ENCODE measurements at regions not wholly inside any gene's neighbourhood (a gene's known extent, or its start where the extent isn't known, plus 50 kb on each side); places are given as distances from the start of the nearest gene placed in this dataset.

DNA sequence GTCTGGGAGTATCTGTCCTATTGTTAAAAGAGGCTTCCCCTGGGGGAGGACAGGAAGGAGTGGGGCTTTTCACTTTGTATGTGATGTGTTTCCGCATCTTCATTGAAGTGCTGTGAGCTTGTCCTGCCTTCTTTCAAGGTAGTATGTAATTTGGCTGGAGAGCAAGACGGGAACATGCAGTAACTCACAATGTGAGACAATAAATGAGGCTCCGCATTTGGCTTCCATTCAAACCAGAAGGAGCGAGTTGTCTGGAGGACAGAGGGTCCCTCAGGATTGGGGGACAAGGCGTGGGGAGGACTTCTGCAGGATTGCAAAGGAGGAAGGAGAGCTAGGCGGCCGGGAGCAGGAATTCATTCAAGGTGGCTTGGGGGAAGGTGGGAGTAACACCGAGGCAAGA lies 203.5 kb downstream of the RBFOX3 start:
- no peak for TF ChIP-seq ZNF384 (IDR thresholded peaks at IDR 0.05)
- no peak for TF ChIP-seq LEF1 (IDR thresholded peaks at IDR 0.05; ENCODE audit: borderline replicate concordance)
- no peak for TF ChIP-seq TARDBP (IDR thresholded peaks at IDR 0.05)
- TF ChIP-seq ARNT (IDR thresholded peaks at IDR 0.05): no peak
- no peak for TF ChIP-seq NFRKB (IDR thresholded peaks at IDR 0.05)
- no peak for TF ChIP-seq HDGF (IDR thresholded peaks at IDR 0.05; ENCODE audit: borderline replicate concordance)
- no peak for TF ChIP-seq SUZ12 (IDR thresholded peaks at IDR 0.05)
- no peak for TF ChIP-seq FOXA1 (IDR thresholded peaks at IDR 0.05)
- TF ChIP-seq L3MBTL2 (conservative IDR thresholded peaks at IDR 0.05): no peak
- TF ChIP-seq, protein P1, sequence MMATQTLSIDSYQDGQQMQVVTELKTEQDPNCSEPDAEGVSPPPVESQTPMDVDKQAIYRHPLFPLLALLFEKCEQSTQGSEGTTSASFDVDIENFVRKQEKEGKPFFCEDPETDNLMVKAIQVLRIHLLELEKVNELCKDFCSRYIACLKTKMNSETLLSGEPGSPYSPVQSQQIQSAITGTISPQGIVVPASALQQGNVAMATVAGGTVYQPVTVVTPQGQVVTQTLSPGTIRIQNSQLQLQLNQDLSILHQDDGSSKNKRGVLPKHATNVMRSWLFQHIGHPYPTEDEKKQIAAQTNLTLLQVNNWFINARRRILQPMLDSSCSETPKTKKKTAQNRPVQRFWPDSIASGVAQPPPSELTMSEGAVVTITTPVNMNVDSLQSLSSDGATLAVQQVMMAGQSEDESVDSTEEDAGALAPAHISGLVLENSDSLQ (IDR thresholded peaks at IDR 0.05): no peak
- no peak for DNase-seq (ENCODE audit: extremely low spot score)
- ChIA-PET POLR2A (no interaction called here), CTCF (interaction anchor here (0.8 to 1.0 kb wide), 2 partner anchors 10 to 251 kb away, joined by 3 to 4 read pairs; no protein-coding TSS in a partner anchor)

GRCh38 chr17:79406316-79406715 lies 204.5 kb downstream of the RBFOX3 start:
- TF ChIP-seq FOXA1 (IDR thresholded peaks at IDR 0.05) (no peak), TARDBP (IDR thresholded peaks at IDR 0.05) (no peak), SUZ12 (IDR thresholded peaks at IDR 0.05) (0 out of 2 replicates have a peak, but pooled peaks have one; percentile 2)
- CTCF ChIA-PET: no interaction called here
- no peak for DNase-seq (ENCODE audit: extremely low spot score)
- POLR2A ChIA-PET: no interaction called here

DNA sequence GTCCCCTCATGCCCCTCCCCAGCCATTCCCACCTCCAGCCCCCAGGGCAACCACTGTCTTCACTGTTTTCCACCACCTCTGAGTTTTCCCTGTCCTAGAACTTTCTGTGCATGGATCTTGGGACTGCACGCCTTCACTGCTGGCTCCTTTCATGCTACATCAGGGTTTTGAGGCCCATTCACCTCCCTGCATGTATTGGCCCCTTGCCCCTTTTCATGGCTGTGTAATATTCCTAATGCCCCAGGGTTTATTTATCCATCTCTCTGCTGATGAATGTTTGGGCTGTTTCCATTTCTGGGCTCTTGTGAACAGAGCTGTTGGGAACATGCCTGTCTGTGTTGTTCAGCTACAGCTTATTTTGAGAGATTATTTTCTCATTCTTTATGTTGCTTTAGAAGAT lies 205.0 kb downstream of the RBFOX3 start:
- ChIA-PET CTCF (interaction anchor here (1.1 kb wide), 1 partner anchor 14 kb away, joined by 3 read pairs; no protein-coding TSS in a partner anchor), POLR2A (no interaction called here)
- DNase-seq (ENCODE audit: extremely low spot score): no peak
- TF ChIP-seq FOXA1 (IDR thresholded peaks at IDR 0.05): no peak
- no peak for TF ChIP-seq ELF4 (IDR thresholded peaks at IDR 0.05)
- no peak for TF ChIP-seq BHLHE40 (IDR thresholded peaks at IDR 0.05; ENCODE audit: borderline replicate concordance)
- no peak for TF ChIP-seq SUZ12 (IDR thresholded peaks at IDR 0.05)

- POLR2A ChIA-PET: no interaction called here
- CTCF ChIA-PET: interaction anchor here (1.0 to 1.1 kb wide), 2 partner anchors 11 to 13 kb away, joined by 3 read pairs; no protein-coding TSS in a partner anchor
- no peak for TF ChIP-seq SP1 (IDR thresholded peaks at IDR 0.05)
- no peak for DNase-seq (ENCODE audit: extremely low spot score)
Measured at GRCh38 chr17:79404136-79404911, 206.5 kb downstream of the RBFOX3 start.

- no peak for DNase-seq (ENCODE audit: extremely low spot score)
- TF ChIP-seq BHLHE40 (IDR thresholded peaks at IDR 0.05; ENCODE audit: borderline replicate concordance) (no peak), LEF1 (IDR thresholded peaks at IDR 0.05; ENCODE audit: borderline replicate concordance) (no peak), FOXK2 (IDR thresholded peaks at IDR 0.05) (no peak), TARDBP (IDR thresholded peaks at IDR 0.05) (no peak), SP1 (IDR thresholded peaks at IDR 0.05) (no peak), FOXA1 (IDR thresholded peaks at IDR 0.05) (no peak), CTBP1 (IDR thresholded peaks at IDR 0.05; ENCODE audit: borderline replicate concordance) (no peak), ELF4 (IDR thresholded peaks at IDR 0.05) (no peak), HDGF (IDR thresholded peaks at IDR 0.05; ENCODE audit: borderline replicate concordance) (no peak), ARNT (IDR thresholded peaks at IDR 0.05) (no peak), ZNF384 (IDR thresholded peaks at IDR 0.05) (no peak), NFRKB (IDR thresholded peaks at IDR 0.05) (no peak), L3MBTL2 (conservative IDR thresholded peaks at IDR 0.05) (no peak), FOXM1 (IDR thresholded peaks at IDR 0.05; ENCODE audit: borderline replicate concordance) (no peak), SUZ12 (IDR thresholded peaks at IDR 0.05) (no peak)
- TF ChIP-seq, protein P1 (IDR thresholded peaks at IDR 0.05): no peak
- POLR2A ChIA-PET: no interaction called here
- CTCF ChIA-PET: interaction anchor here (0.9 to 3.7 kb wide), 8 partner anchors 8 to 314 kb away, joined by 4 to 29 read pairs (median 6); no protein-coding TSS in a partner anchor
Measured at GRCh38 chr17:79401704-79402674, 208.9 kb downstream of the RBFOX3 start.

GRCh38 chr17:79400989-79401703 lies 209.7 kb downstream of the RBFOX3 start:
- peak; percentile 85 for DNase-seq (ENCODE audit: extremely low spot score)
- ChIA-PET POLR2A (no interaction called here), CTCF (interaction anchor here (0.5 to 3.7 kb wide), 33 partner anchors 9 to 1217 kb away, joined by 3 to 29 read pairs (median 3); no protein-coding TSS in a partner anchor)
- TF ChIP-seq, protein P1 (IDR thresholded peaks at IDR 0.05): no peak
- TF ChIP-seq CTBP1 (IDR thresholded peaks at IDR 0.05; ENCODE audit: borderline replicate concordance) (no peak), FOXM1 (IDR thresholded peaks at IDR 0.05; ENCODE audit: borderline replicate concordance) (no peak), ZNF384 (IDR thresholded peaks at IDR 0.05) (no peak), BHLHE40 (IDR thresholded peaks at IDR 0.05; ENCODE audit: borderline replicate concordance) (no peak)
